Activated CD8-positive, alpha-beta T cell treated with anti-CD3 and anti-CD28 coated beads for 36 hours (primary cell): ENCODE measurements at regions not wholly inside any gene's neighbourhood (a gene's known extent, or its start where the extent isn't known, plus 50 kb on each side); places are given as distances from the start of the nearest gene placed in this dataset.

Source experiments
- ATAC-seq: fragments of 200-7000 bp; cut with Tn5 transposase; one replicate; pipeline ENCODE4 v1.10.0; 2021; ENCODE audit warnings: mild to moderate bottlenecking, moderate library complexity
- CTCF ChIA-PET: fragments of 350-600 bp; sonication (Branson Sonifier 250); formaldehyde crosslinking; loops from one replicate; lab custom pipeline; 2021; ENCODE audit warnings: antibody characterized with exemption; lab: Charles Lee
- POLR2A ChIA-PET: fragments of 350-600 bp; sonication (Branson Sonifier 250); formaldehyde crosslinking; loops from one replicate; lab custom pipeline; 2021; ENCODE audit warnings: antibody characterized with exemption; lab: Charles Lee
- DNase-seq: peaks from one replicate; pipeline ENCODE4 v3.0.0-alpha.2; 2020
- H3K27ac Mint-ChIP-seq: one replicate; pipeline ENCODE4 v1.8.0; 2021; ENCODE audit warnings: mild to moderate bottlenecking, mixed read lengths
- H3K27me3 Mint-ChIP-seq: one replicate; pipeline ENCODE4 v1.8.0; 2021; ENCODE audit warnings: mixed read lengths
- H3K36me3 Mint-ChIP-seq: one replicate; pipeline ENCODE4 v1.8.0; 2021; ENCODE audit warnings: low read depth, mixed read lengths
- H3K4me1 Mint-ChIP-seq: one replicate; pipeline ENCODE4 v1.8.0; 2021; ENCODE audit warnings: low read depth, mixed read lengths
- H3K4me3 Mint-ChIP-seq: one replicate; pipeline ENCODE4 v1.8.0; 2021; ENCODE audit warnings: mild to moderate bottlenecking, moderate library complexity, mixed read lengths
- H3K9me3 Mint-ChIP-seq: one replicate; pipeline ENCODE4 v1.8.0; 2021; ENCODE audit warnings: mixed read lengths
- intact Hi-C: fragments of 100-400 bp; cut with micrococcal nuclease; formaldehyde crosslinking; loops from one replicate; pipeline ENCODE4 v1.10.0; 2022
- TF ChIP-seq, protein P1 (sequence below): fragments of 200-600 bp; IDR thresholded peaks from one replicate; pipeline ENCODE4 v1.8.0; 2022; ENCODE audit warnings: antibody characterized with exemption, mild to moderate bottlenecking

DNA sequence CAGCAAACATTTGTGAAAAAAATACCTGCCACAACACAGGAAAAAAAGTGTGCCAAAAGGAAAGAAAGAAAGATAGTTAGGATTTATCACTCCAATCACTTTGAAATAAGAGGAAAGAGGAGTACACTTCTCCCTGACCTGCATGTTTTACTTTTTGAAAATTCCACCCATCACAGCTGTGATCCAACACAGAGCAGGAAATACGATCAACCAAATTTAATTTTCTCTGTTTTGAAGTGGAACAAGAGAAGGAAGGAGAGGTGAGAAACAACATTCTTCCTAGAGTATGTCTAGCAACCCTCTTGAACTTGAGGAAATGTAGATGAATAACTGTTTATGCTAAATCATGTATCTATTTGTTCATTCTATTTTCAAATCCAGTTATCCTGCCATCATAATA is 284.7 kb upstream of the SYT1 start:
- no peaks in the 10 kb centered on the region for H3K27me3 Mint-ChIP-seq
- ChIA-PET CTCF (interaction anchor here (0.8 kb wide), 1 partner anchor 20 kb away, joined by 3 read pairs; no protein-coding TSS in a partner anchor), POLR2A (no interaction called here)
- H3K9me3 Mint-ChIP-seq: peaks cover 3% of the 10 kb centered on the region
- DNase-seq (no peak), ATAC-seq (no peak)
- H3K27ac Mint-ChIP-seq: no peak overlapping the region
- TF ChIP-seq, protein P1, sequence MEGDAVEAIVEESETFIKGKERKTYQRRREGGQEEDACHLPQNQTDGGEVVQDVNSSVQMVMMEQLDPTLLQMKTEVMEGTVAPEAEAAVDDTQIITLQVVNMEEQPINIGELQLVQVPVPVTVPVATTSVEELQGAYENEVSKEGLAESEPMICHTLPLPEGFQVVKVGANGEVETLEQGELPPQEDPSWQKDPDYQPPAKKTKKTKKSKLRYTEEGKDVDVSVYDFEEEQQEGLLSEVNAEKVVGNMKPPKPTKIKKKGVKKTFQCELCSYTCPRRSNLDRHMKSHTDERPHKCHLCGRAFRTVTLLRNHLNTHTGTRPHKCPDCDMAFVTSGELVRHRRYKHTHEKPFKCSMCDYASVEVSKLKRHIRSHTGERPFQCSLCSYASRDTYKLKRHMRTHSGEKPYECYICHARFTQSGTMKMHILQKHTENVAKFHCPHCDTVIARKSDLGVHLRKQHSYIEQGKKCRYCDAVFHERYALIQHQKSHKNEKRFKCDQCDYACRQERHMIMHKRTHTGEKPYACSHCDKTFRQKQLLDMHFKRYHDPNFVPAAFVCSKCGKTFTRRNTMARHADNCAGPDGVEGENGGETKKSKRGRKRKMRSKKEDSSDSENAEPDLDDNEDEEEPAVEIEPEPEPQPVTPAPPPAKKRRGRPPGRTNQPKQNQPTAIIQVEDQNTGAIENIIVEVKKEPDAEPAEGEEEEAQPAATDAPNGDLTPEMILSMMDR: no peak
- H3K4me1 Mint-ChIP-seq: no peaks in the 10 kb centered on the region
- intact Hi-C loops: no loop called here
- H3K36me3 Mint-ChIP-seq: no peaks in the 10 kb centered on the region
- no peak overlapping the region for H3K4me3 Mint-ChIP-seq

- H3K27me3 Mint-ChIP-seq: no peaks in the 10 kb centered on the region
- POLR2A ChIA-PET: no interaction called here
- TF ChIP-seq, protein P1: no peak
- ATAC-seq: no peak
- DNase-seq: no peak
- peaks cover 5% of the 10 kb centered on the region for H3K9me3 Mint-ChIP-seq
- no peaks in the 10 kb centered on the region for H3K36me3 Mint-ChIP-seq
- CTCF ChIA-PET: interaction anchor here (0.8 kb wide), 1 partner anchor 20 kb away, joined by 3 read pairs; no protein-coding TSS in a partner anchor
- H3K4me1 Mint-ChIP-seq: no peaks in the 10 kb centered on the region
- H3K4me3 Mint-ChIP-seq: no peak overlapping the region
- H3K27ac Mint-ChIP-seq: no peak overlapping the region
- intact Hi-C loops: no loop called here
These were observed 284.3 kb upstream of the SYT1 start for GRCh38 chr12:78580296-78580695.

- Mint-ChIP-seq H3K9me3 (peaks cover 18% of the 10 kb centered on the region), H3K4me3 (no peak overlapping the region), H3K4me1 (no peaks in the 10 kb centered on the region), H3K27ac (no peak overlapping the region), H3K27me3 (no peaks in the 10 kb centered on the region), H3K36me3 (no peaks in the 10 kb centered on the region)
- POLR2A ChIA-PET: no interaction called here
- no peak for ATAC-seq
- CTCF ChIA-PET: interaction anchor here (1.0 kb wide), 1 partner anchor 26 kb away, joined by 3 read pairs; no protein-coding TSS in a partner anchor
- intact Hi-C loops: no loop called here
- TF ChIP-seq, protein P1: no peak
- DNase-seq: no peak
These were observed 279.9 kb upstream of the SYT1 start for GRCh38 chr12:78584695-78585094.

- Mint-ChIP-seq H3K4me3 (no peak overlapping the region), H3K9me3 (peaks cover 16% of the 10 kb centered on the region), H3K4me1 (no peaks in the 10 kb centered on the region), H3K27ac (no peak overlapping the region), H3K36me3 (no peaks in the 10 kb centered on the region), H3K27me3 (no peaks in the 10 kb centered on the region)
- intact Hi-C loops: no loop called here
- DNase-seq (no peak), ATAC-seq (no peak)
- ChIA-PET CTCF (no interaction called here), POLR2A (no interaction called here)
- TF ChIP-seq, protein P1: no peak
These were observed 279.4 kb upstream of the SYT1 start for GRCh38 chr12:78585132-78585531.

- ChIA-PET POLR2A (no interaction called here), CTCF (no interaction called here)
- no peak for ATAC-seq
- Mint-ChIP-seq H3K27me3 (no peaks in the 10 kb centered on the region), H3K36me3 (no peaks in the 10 kb centered on the region), H3K9me3 (peaks cover 16% of the 10 kb centered on the region), H3K27ac (no peak overlapping the region), H3K4me1 (no peaks in the 10 kb centered on the region), H3K4me3 (no peak overlapping the region)
- TF ChIP-seq, protein P1: no peak
- intact Hi-C loops: no loop called here
- no peak for DNase-seq
These were observed 277.8 kb upstream of the SYT1 start for GRCh38 chr12:78586790-78587189.
